Activated T-helper 1 cell treated with anti-CD3 and anti-CD28 coated beads, Interleukin-12 subunit alpha, Interleukin-12 subunit beta, Interleukin-2, Interleukin-4 antibody, amounts not matched to agents 30 ng/mL and 10 ng/mL and 1 ng/mL, durations not matched to agents 14 hours and 24 hours and 36 hours (primary cell): ENCODE measurements at regions not wholly inside any gene's neighbourhood (a gene's known extent, or its start where the extent isn't known, plus 50 kb on each side); places are given as distances from the start of the nearest gene placed in this dataset.
A peak's percentile ranks its signal among the peaks of the same experiment; 100 is the strongest.

Source experiments
- DNase-seq: peaks from one replicate; pipeline ENCODE4 v3.0.0; 2021; ENCODE audit warnings: low spot score
- H3K27ac Mint-ChIP-seq: one replicate; pipeline ENCODE4 v1.8.0; 2021; ENCODE audit warnings: mild to moderate bottlenecking, mixed read lengths
- H3K27me3 Mint-ChIP-seq: one replicate; pipeline ENCODE4 v1.8.0; 2022; ENCODE audit warnings: mild to moderate bottlenecking, moderate library complexity, mixed read lengths; ENCODE audit not compliant: insufficient read depth
- H3K36me3 Mint-ChIP-seq: one replicate; pipeline ENCODE4 v1.8.0; 2021; ENCODE audit warnings: low read depth, mixed read lengths
- H3K4me1 Mint-ChIP-seq: one replicate; pipeline ENCODE4 v1.8.0; 2021; ENCODE audit warnings: low read depth, mixed read lengths
- H3K4me3 Mint-ChIP-seq: one replicate; pipeline ENCODE4 v1.8.0; 2021; ENCODE audit warnings: mild to moderate bottlenecking, moderate library complexity, mixed read lengths
- H3K9me3 Mint-ChIP-seq: one replicate; pipeline ENCODE4 v1.8.0; 2021; ENCODE audit warnings: mixed read lengths
- intact Hi-C: fragments of 100-400 bp; cut with micrococcal nuclease; formaldehyde crosslinking; loops from one replicate; pipeline ENCODE4 v1.15.1; 2024

DNA sequence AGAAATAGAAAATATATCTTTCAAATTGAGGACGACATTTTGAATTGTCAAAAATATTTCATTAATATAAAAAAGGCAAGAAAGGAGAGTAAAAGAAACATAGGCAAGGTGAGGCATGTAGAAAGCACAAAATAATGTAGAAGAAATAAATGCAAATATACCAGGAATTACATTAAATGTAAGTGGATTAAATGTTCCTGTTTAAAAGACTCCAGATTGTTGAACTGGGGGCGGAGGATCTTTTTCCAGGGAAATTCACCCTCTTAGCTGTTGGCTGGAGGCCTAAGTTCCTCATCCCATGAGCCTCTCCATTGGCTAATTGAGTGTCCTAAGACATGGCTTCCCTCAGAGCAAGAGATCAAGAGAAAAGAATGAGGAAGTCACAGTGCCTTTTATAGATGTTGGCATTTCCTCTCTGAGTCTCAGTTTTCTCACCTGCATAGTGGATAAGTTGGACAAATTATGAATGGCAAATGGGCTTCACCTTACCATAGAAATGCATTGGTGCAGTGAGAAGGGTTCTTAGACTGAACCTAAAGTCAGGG lies 147.4 kb upstream of the SMAD3 start:
- DNase-seq, result no peak
- Mint-ChIP-seq H3K9me3 (peaks cover 23% of the 10 kb centered on the region), H3K4me1 (peaks cover 15% of the 10 kb centered on the region), H3K36me3 (peaks cover 5% of the 10 kb centered on the region), H3K27ac (no peak overlapping the region), H3K4me3 (no peak overlapping the region), H3K27me3 (peaks cover 28% of the 10 kb centered on the region)
- intact Hi-C loops, result no loop called here

- Mint-ChIP-seq H3K27ac (no peak overlapping the region), H3K9me3 (peaks cover 27% of the 10 kb centered on the region), H3K27me3 (peaks cover 30% of the 10 kb centered on the region), H3K36me3 (peaks cover 5% of the 10 kb centered on the region), H3K4me1 (peaks cover 22% of the 10 kb centered on the region), H3K4me3 (no peak overlapping the region)
- intact Hi-C loops, result no loop called here
- no peak for DNase-seq
Observed at GRCh38 chr15:66919421-66919820, 146.0 kb upstream of the SMAD3 start.

GRCh38 chr15:66921319-66921915 lies 144.0 kb upstream of the SMAD3 start:
- peaks cover 11% of the 10 kb centered on the region for H3K4me1 Mint-ChIP-seq
- peaks cover 21% of the 10 kb centered on the region for H3K27me3 Mint-ChIP-seq
- peaks cover 3% of the 10 kb centered on the region for H3K36me3 Mint-ChIP-seq
- intact Hi-C loops, result no loop called here
- peaks cover 26% of the 10 kb centered on the region for H3K9me3 Mint-ChIP-seq
- no peak overlapping the region for H3K4me3 Mint-ChIP-seq
- H3K27ac Mint-ChIP-seq, result no peak overlapping the region
- no peak for DNase-seq

DNA sequence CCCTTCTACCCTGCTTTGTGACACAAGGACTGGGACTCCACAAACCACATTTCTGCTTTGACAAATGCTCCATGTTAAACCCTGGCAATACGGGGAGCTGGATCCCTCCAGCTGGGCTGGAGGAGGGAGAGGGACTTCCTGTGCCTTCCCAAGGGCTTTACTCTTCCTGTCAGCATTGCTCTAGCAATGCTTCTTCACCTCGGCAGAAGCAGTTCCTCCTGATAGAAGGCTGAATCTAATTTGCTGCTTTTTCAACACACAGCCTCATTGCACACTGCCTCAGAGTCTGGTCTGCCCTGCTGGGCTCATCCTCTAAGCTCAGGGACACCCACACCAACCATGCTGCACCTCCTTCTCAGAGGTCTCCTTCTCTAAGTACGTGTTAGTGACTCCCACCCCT lies 142.8 kb upstream of the SMAD3 start:
- peaks cover 17% of the 10 kb centered on the region for H3K9me3 Mint-ChIP-seq
- H3K27me3 Mint-ChIP-seq, result peaks cover 12% of the 10 kb centered on the region
- no peak for DNase-seq
- no peak overlapping the region for H3K4me3 Mint-ChIP-seq
- no peaks in the 10 kb centered on the region for H3K36me3 Mint-ChIP-seq
- peaks cover 11% of the 10 kb centered on the region for H3K4me1 Mint-ChIP-seq
- intact Hi-C loops, result no loop called here
- no peak overlapping the region for H3K27ac Mint-ChIP-seq

DNA sequence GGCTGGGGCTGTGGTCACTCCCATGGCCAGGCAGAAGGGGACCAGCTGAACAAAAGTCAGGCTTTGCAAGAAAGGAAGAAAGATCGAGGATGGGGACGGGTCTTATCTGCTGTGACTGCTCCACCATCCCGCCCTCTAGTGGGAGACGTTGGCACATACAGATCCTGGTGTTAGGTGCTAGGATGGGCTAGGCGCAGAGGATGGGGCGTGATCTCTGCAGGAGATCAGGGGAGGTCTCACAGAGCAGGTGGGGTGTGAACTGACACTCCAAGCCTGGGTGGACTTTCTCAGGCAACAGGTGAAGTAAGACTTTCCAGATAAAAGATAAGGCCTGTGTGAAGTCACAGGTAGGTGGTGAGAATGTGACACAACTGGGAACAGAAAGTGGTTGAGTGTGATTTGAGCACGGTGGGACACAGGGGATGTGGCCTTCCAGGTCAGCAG lies 141.9 kb upstream of the SMAD3 start:
- no peak overlapping the region for H3K4me3 Mint-ChIP-seq
- intact Hi-C loops, result no loop called here
- H3K27me3 Mint-ChIP-seq, result peaks cover 11% of the 10 kb centered on the region
- H3K4me1 Mint-ChIP-seq, result peaks cover 11% of the 10 kb centered on the region
- H3K36me3 Mint-ChIP-seq, result no peaks in the 10 kb centered on the region
- DNase-seq, result peak; percentile 10
- H3K9me3 Mint-ChIP-seq, result peaks cover 17% of the 10 kb centered on the region
- no peak overlapping the region for H3K27ac Mint-ChIP-seq

- Mint-ChIP-seq H3K4me1 (peaks cover 11% of the 10 kb centered on the region), H3K27me3 (peaks cover 12% of the 10 kb centered on the region), H3K27ac (no peak overlapping the region)
Observed at GRCh38 chr15:66924889-66925288, 140.5 kb upstream of the SMAD3 start.

DNA sequence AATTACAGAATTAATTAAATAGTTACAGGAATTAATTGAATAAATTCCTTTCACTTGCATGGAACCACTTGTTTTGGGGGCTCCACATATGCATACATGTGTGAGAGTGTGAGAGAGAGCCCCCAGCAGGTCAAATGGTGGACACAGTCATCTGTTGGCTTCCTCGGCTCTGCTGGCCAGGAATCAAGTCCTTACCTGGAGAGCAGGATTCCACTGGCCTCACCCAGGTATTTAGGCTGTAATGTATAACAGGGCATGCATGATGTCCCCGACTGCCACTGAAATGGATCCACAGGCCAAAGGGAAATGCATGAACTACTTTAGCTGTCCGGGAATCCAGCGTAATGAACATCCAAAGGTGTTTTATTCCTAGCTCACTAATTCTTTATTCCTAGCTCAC lies 139.7 kb upstream of the SMAD3 start:
- Mint-ChIP-seq H3K36me3 (no peaks in the 10 kb centered on the region), H3K4me3 (no peak overlapping the region), H3K27ac (no peak overlapping the region), H3K9me3 (peaks cover 13% of the 10 kb centered on the region), H3K27me3 (peaks cover 9% of the 10 kb centered on the region), H3K4me1 (peaks cover 11% of the 10 kb centered on the region)
- DNase-seq, result no peak
- intact Hi-C loops, result no loop called here

More at GRCh38 chr15:66924889-66925288, 140.5 kb upstream of the SMAD3 start:
- Mint-ChIP-seq H3K36me3 (no peaks in the 10 kb centered on the region), H3K4me3 (no peak overlapping the region), H3K9me3 (peaks cover 13% of the 10 kb centered on the region)
- intact Hi-C loops, result no loop called here
- DNase-seq, result no peak

DNA sequence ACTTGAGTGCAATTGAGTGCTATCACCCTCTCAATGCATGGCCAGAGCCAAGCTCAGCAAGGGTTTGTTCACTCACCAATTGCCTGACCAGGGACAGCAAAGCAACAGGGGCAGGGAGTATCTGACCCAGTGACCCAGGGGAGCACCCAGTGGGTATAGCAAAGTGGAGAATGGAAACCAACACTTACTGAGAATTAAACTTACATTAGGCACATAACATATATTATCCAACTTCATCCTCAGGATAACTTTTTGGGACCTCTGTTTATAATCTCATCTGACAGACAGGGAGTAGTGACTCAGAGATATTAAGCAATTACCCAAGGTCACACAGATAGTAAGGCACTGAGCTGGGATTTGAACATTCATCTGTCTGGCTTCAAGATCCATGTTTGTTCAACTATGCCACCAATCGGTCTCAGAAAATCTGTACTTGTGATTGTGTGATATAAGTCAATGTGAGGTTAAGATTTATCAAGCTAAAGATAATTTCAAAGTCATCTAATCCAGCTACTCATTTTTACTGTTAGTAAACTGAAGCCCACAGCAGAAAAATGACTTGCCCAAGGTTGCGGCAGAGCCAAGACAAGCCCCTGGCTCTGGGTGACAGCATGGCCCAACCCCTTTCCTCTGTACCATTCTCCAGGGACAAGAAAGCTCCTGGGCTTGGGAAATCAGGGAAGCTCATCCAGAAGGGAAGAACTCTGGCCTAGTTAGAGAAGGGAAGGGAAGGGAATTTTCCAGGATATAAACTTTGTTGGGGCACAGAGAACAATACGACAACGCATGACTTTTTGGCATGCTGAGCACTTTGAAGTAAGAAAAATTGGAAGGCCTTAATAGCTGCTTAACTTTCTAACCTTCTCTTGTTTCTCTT lies 138.0 kb upstream of the SMAD3 start:
- no peak for DNase-seq
- Mint-ChIP-seq H3K27me3 (peaks cover 9% of the 10 kb centered on the region), H3K9me3 (peaks cover 13% of the 10 kb centered on the region), H3K36me3 (no peaks in the 10 kb centered on the region), H3K4me1 (peaks cover 11% of the 10 kb centered on the region), H3K27ac (no peak overlapping the region), H3K4me3 (no peak overlapping the region)
- intact Hi-C loops, result no loop called here

DNA sequence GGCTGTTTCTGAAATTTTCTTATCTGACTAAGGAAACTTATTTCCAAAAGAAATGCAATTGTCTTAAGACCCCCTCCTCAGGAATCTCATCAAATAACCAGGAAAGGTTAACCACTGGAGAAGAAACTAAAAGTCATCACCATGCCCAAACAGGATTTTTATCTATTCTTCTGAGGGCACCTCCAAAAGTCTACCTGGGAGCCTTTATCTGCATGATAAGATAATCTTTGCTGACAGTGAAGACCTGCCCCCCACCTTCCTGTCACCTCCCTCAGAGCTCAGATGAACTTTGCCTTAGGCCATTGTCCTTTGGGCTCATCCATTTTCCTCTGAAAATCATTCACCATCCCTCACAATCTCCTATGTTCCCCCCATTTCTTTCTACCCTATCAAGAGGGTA lies 137.3 kb upstream of the SMAD3 start:
- DNase-seq, result no peak
- intact Hi-C loops, result no loop called here
- H3K9me3 Mint-ChIP-seq, result peaks cover 13% of the 10 kb centered on the region
- H3K36me3 Mint-ChIP-seq, result no peaks in the 10 kb centered on the region
- no peak overlapping the region for H3K27ac Mint-ChIP-seq
- peaks cover 6% of the 10 kb centered on the region for H3K4me1 Mint-ChIP-seq
- H3K27me3 Mint-ChIP-seq, result peaks cover 9% of the 10 kb centered on the region
- H3K4me3 Mint-ChIP-seq, result no peak overlapping the region

DNA sequence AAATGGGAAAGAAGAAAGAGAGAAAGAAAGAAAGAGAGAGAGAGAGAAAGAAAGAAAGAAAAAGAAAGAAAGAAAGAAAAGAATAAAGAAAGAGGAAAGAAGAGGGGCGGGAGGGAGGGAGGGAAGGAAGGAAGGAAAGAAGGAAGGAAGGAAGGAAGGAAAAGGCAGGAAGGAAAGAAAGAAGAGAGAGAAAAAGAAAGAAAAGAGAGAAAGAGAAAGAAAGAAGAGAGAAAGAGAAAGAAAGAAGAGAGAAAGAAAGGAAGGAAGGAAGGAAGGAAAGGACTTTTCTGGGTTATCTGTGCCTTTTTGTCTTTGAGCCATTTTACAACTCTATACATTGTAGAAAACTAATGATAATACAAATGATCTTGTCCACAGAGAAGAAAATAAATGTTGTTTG lies 136.6 kb upstream of the SMAD3 start:
- Mint-ChIP-seq H3K27ac (no peak overlapping the region), H3K4me3 (no peak overlapping the region), H3K4me1 (no peaks in the 10 kb centered on the region), H3K9me3 (peaks cover 15% of the 10 kb centered on the region), H3K27me3 (peaks cover 9% of the 10 kb centered on the region), H3K36me3 (no peaks in the 10 kb centered on the region)
- intact Hi-C loops, result no loop called here
- no peak for DNase-seq

GRCh38 chr15:66929843-66930402 lies 135.5 kb upstream of the SMAD3 start:
- H3K4me1 Mint-ChIP-seq, result no peaks in the 10 kb centered on the region
- no peak overlapping the region for H3K27ac Mint-ChIP-seq
- H3K36me3 Mint-ChIP-seq, result no peaks in the 10 kb centered on the region
- H3K4me3 Mint-ChIP-seq, result no peak overlapping the region
- no peak for DNase-seq
- peaks cover 7% of the 10 kb centered on the region for H3K27me3 Mint-ChIP-seq
- H3K9me3 Mint-ChIP-seq, result peaks cover 21% of the 10 kb centered on the region
- intact Hi-C loops, result no loop called here

- peaks cover 6% of the 10 kb centered on the region for H3K4me1 Mint-ChIP-seq
- no peak overlapping the region for H3K27ac Mint-ChIP-seq
- H3K36me3 Mint-ChIP-seq, result no peaks in the 10 kb centered on the region
- peaks cover 8% of the 10 kb centered on the region for H3K27me3 Mint-ChIP-seq
- no peak overlapping the region for H3K4me3 Mint-ChIP-seq
- no peak for DNase-seq
- peaks cover 28% of the 10 kb centered on the region for H3K9me3 Mint-ChIP-seq
- intact Hi-C loops, result no loop called here
Observed at GRCh38 chr15:66931768-66932633, 133.4 kb upstream of the SMAD3 start.
